ENCODE measurements at regions not wholly inside any gene's neighbourhood (a gene's known extent, or its start where the extent isn't known, plus 50 kb on each side); places are given as distances from the start of the nearest gene placed in this dataset.
A peak's percentile ranks its signal among the peaks of the same experiment; 100 is the strongest.

DNA sequence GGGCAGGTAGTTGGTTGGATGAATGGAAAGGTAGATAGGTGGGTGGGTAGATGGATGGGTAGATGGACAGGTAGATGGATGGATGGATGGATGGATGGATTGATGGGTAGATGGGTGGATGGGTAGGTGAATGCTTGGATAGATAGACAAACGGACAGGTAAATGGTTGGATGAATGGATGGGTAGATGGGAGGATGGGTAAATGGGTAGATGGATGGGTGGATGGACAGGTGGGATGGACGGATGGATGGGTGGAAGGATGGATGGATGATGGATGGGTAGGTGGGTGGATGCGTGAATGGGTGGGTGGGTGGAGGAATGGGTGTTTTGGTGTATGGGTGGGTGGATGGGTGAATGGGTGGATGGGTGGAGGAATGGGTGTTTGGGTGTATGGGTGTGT is 50.1 kb upstream of the ASAP2 start:
- DNase-seq (ENCODE audit: low read depth), result no peak

DNA sequence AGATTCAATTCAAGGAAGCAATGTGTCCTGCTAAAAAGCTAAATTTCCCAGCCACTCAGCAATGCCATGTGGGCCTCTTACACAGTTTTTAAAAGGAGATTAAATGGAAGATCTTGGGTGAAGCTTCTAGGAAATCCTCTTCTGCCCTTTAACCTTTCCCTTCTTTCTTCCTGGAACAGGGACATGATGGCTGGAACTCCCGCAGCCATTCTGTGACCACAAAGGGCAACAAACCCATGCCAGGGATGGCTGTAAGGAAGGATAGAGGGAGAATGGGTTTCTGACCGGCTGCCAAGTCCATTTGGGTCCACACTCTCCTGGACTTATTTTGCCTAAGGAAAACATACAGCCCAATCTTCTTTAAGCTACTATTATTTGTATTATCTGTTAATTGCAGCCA is 52.6 kb upstream of the ASAP2 start:
- no peak for DNase-seq (ENCODE audit: low read depth)

DNA sequence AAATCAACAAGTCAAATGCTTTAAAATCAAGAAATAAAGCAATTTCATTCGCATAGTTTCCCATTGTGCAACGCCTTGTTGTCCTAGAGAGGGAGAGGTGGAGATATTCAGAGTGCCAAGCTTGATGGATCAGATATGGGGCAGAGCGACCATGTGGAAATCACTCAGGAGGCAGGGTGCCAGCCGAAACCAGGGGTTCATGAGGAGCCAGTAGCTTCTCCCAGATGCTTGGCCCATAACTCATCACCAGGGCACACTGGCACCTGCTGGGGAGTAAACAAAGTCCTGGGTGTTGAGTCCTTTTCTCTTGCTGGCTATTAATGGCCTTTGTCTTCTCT is 53.0 kb upstream of the ASAP2 start:
- no peak for DNase-seq (ENCODE audit: low read depth)

DNA sequence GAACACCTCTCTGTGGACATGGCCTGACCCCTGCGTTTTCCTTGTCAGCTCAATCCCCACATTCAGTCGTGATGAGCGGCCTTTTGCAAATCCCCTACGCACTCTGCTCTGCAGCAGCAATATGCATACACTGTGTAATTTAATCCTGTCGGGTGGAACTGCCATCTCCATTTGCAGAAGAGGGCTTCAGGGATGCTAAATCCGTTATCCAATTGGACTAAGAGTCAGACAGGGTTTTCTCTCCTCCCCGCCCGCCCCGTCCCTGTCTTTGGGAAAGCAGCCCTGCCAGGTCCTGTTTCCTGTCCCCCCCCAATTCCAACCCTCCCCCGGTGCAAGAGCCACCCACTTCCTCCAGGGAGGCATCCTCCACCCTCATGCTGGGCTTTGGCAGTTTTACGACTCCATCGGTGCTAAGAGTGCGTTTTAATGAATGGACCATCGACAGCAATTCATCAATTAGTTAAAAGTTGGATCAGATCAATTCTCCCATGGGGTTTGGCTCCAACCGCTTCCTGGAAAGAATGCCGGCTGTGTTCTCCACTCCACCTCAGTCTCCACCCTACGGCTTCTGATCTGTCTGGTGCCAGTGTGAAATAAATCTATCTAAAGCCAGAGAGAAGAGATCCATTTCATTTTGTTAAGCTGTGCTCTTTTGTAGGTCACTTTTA is 53.5 kb upstream of the ASAP2 start:
- no peak for DNase-seq (ENCODE audit: low read depth)

DNA sequence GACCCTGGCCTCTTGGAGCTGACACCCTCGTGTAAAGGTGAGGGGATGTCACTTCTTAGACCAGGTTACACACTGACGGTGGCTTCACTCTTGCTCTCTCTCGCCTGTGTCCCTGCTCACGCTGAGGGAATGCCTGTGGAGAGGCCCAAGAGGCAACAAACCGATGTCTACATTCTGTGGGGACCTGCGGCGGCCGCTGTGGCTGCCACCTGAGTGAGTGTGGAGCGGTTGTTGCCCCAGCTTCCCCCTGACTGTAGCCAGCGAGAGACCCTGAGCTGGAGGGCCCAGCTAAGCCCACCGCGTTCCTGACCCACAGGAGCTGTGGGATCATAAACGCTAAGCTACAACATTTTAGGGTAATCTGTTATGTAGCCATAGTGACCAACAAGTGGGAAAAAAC is 55.7 kb upstream of the ASAP2 start:
- DNase-seq (ENCODE audit: low read depth), result no peak

DNA sequence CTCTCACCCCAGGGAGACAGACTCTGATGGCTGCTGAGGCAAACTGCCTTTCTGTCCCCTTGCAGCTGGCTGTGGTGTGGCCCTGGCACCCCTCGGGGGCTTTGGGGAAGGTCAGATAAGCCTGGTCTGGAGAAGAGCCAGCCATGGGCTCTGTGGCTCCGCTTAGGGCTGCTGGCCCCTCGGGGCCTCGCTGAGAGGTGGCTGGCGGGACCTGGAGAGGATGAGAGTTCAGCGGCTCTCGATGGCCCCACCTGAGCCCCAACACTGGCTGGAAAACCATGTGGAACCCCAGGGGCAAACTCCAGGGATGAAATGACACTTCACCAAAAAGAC is 56.1 kb upstream of the ASAP2 start:
- no peak for DNase-seq (ENCODE audit: low read depth)

- DNase-seq (ENCODE audit: low read depth), result no peak
Observed at GRCh38 chr2:9149726-9150567, 56.7 kb upstream of the ASAP2 start.

GRCh38 chr2:9149388-9149660 is 57.3 kb upstream of the ASAP2 start:
- DNase-seq (ENCODE audit: low read depth), result no peak

DNA sequence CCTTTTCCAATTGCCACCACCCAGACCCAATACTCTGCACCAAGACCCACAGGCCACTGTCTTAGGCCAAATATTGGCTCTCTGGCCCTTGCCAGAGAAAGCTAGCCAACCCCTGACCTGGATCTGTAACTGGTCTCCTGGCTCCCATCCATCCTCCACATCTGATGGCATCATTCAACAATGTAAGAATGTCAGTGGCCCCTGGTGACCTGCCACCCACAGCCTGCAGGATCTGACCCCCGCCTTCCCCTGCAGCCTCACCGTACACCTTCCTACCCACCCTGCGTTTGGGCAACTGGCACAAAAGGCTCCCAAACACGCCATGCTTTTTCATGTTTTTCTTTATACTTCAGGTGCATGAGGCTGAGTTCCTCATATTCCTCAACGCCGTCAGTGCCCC is 60.0 kb upstream of the ASAP2 start:
- no peak for DNase-seq (ENCODE audit: low read depth)

DNA sequence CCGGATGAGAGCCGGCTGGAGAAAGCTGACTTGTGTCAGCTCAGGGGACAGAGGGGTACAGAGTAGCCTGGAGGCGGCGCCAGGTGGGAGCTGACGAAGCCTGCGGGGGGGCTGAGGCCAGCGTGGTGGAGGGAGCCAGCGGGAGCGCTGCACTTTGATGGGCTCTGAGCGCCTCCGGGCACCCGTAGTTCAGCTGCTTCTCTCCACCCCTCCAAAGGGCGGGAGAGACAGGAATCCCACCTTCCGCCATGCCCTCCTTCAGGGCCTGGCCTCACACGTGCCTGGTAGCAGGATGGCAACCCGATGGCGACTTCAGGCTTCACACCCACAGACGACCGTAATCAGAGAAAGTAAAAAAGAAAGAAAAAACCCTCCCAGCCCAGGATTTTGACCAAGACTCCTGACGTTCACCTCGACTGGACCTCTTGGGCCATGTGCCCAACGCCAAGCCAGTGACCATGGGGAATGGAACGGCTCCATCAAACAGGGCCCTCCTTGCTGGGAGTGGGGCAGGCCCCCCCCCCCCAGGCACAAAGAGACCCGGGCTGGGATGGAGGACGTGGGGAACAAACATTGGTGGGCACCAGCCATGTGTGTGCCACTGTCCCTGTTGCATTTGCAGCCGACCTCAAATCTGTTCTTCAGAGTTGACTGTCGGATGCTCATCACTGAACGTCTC is 60.7 kb upstream of the ASAP2 start:
- no peak for DNase-seq (ENCODE audit: low read depth)

GRCh38 chr2:9145109-9145751 is 61.4 kb upstream of the ASAP2 start:
- peak; percentile 40 for DNase-seq (ENCODE audit: low read depth)

DNA sequence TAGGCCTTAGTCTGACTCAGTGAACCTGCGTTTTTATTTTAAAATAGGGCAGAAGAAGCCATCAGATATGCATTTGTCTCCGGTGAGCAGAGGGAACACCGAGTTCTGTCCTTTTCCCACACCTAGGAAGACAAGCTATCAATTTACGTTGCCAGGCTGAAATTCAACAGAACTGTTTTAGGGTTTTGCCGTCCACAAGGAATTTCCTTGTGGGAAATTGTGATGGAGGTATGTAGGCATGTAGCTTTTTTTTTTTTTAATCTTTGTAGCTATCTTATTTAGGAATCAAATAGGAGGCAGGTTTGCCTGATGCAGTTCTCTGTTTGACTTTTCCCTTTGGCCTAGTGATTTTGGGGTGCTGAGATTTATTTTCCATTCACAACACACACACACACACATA is 62.0 kb upstream of the ASAP2 start:
- DNase-seq (ENCODE audit: low read depth), result no peak

- no peak for DNase-seq (ENCODE audit: low read depth)
Observed at GRCh38 chr2:9144046-9144445, 62.6 kb upstream of the ASAP2 start.

DNA sequence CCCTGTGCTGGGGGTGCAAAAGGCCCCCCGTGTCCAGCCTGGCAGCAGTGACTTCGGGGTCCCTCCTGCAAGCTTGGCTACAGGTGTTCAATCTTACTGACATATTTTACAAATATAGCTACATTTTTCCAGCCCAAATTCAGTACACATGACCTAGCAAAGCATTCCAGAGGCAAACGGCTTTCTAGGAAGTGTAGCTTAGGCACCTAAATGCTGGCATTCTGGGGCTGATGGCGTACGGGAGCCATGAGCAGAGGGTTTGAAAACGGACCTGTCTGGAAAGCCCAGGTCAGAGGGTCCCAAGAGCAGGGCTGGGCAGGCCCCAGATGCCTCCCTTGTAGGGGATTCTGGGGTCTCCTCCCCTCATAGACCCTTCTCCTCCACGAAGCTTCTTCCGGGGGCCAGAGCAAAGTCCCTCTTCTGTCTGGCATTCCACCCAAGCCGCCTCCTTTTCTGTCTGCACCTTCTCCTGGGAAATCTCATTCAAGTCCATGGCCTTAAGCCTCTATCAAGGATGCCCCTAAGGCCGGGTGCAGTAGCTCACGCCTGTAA is 63.3 kb upstream of the ASAP2 start:
- no peak for DNase-seq (ENCODE audit: low read depth)

- DNase-seq (ENCODE audit: low read depth), result peak; percentile 69
Observed at GRCh38 chr2:9142551-9143263, 63.9 kb upstream of the ASAP2 start.

GRCh38 chr2:9141706-9142460 is 64.7 kb upstream of the ASAP2 start:
- no peak for DNase-seq (ENCODE audit: low read depth)

GRCh38 chr2:9141091-9141667 is 65.4 kb upstream of the ASAP2 start:
- DNase-seq (ENCODE audit: low read depth), result no peak

DNA sequence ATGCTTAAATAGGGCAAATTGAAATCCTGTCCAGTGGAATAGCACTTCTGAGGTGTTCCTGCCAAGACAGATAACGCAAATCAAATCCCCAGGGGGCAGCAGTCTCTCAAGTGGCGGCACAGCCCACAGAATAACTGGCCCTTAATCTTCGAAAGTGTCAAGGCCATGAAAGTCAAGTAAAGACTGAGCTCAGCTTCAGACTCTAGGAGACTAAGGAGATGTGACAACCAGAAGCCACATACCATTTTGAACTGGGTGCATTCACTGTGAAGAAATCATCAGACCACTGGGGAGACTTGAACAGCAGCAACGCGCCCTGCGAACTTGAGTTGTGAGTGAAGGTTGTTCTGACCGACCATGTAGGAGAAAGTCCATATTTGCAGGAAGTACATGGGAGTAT is 66.0 kb upstream of the ASAP2 start:
- DNase-seq (ENCODE audit: low read depth), result no peak

GRCh38 chr2:9139491-9140443 is 66.8 kb upstream of the ASAP2 start:
- no peak for DNase-seq (ENCODE audit: low read depth)
